ENCODE measurements at regions not wholly inside any gene's neighbourhood (a gene's known extent, or its start where the extent isn't known, plus 50 kb on each side); places are given as distances from the start of the nearest gene placed in this dataset.

DNA sequence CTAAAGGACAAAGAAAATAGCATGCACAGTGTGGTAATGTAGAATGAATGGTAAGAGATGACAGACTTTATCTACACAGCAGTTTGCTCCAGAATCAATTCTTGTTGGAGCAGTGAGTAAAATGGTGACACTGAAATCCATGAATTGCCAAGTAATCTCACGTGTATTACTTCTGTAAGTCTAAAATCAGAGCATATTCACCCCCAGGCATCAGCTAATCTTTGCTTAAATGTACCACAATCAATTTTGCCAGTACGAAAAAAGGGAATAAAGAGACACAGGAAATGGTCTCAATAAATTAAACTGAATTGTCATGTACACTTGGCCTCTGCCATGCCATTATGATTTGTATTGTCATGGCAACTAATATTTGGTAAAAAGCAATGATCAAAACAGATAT, 294.2 kb downstream of the PCDH17 start:
- TF ChIP-seq ZNF121 (CRISPR knock-in tag; IDR thresholded peaks at IDR 0.05) (no peak), TEAD4 (CRISPR knock-in tag; IDR thresholded peaks at IDR 0.05) (no peak)

Data from WTC11 (cell line).